Erythroblast (primary cell): ENCODE measurements at regions not wholly inside any gene's neighbourhood (a gene's known extent, or its start where the extent isn't known, plus 50 kb on each side); places are given as distances from the start of the nearest gene placed in this dataset.

Experiments used
- DNase-seq, 2 experiments: peaks; one replicate each; lab custom pipeline; 2025; lab: John Stamatoyannopoulos, UW
- GATA1 ChIP-seq: IDR thresholded peaks from 2 replicates; pipeline ENCODE4 v1.6.1; 2011; ENCODE audit warnings: low read depth, mild to moderate bottlenecking, control low read depth, low read length, moderate library complexity
- POLR2A ChIP-seq: IDR thresholded peaks from 2 replicates; pipeline ENCODE4 v1.6.1; 2011; ENCODE audit warnings: mild to moderate bottlenecking, low read length

DNA sequence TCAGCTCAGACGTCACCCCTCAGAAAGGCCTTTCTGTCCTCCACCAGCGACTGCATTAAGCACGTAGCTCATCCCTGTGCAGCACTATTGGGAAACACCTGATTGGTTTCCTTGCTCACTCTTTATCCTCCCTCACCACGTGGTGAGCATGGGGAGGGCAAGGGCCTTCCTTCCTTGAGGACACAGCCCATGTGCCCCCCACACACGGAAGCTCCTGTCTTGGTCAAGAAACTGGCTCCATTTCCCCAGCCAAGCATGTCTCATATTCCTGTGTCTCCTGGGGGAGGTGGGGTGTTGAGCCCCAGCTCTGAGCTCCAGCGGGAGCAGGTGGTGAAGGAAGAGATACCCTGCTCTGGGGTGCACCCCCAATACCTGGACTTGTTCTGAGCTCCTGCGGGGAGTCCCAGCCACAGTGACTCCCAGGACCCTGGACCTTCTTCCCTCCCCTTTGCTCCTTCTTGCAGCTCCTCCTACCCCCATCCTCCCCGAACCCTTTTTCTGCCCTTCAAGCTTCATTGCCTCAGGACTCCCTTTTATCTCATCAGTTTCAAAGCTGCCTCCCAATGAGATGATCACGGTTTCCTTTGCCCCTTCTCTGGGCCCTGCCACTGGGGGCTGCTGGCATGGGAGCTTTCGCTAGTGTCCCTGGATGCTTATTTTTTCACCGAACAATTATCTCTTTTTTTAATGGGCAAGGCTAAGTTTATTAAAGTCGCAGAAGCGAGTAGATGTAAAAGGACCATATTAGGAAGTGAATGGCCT lies 230.1 kb downstream of the TFAP2C start:
- no peak for TF ChIP-seq GATA1
- no peak for TF ChIP-seq POLR2A
- DNase-seq = no peak

DNA sequence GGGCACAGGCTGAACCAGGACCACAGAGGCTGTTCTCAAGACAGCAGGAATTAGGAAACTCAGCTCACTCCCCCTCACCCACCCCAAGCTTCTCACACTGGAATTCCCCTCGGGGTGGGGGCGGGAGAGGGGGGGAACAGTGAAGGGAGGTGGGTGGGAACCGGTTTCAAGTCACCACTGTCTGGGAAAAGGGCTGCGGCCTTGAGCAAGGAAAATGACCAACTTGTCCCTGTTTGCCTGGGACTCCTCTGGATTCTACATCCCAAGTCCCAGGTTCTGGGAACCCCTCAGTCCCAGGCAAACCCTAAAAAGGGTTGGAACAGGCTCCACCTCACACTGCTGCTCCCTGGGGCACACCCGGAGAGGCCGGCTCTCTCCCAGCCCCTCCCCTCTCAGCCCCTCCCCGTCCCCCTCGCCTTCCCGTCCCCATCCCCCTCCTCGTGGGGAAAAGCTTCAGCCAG lies 230.7 kb downstream of the TFAP2C start:
- DNase-seq = no peak
- TF ChIP-seq POLR2A = no peak
- no peak for TF ChIP-seq GATA1

DNA sequence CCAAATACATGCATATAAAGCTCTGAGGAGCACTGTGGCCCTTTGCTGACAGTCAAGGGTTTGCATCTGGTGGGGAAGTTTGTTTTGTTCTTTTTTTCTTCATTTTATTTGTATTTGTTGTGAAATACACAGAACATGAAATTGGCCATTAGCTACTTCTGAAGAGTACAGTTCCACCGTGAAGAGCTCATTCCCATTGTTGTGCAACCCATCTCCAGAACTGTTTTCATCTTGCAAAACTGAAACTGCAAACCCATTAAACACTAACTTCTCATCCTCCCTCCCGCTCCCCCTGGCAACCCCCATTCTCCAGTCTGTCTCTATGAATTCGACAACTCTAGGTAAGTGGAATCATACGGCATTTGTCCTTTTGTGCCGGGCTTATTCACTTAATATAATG lies 231.3 kb downstream of the TFAP2C start:
- TF ChIP-seq POLR2A = no peak
- TF ChIP-seq GATA1 = no peak
- no peak for DNase-seq

DNA sequence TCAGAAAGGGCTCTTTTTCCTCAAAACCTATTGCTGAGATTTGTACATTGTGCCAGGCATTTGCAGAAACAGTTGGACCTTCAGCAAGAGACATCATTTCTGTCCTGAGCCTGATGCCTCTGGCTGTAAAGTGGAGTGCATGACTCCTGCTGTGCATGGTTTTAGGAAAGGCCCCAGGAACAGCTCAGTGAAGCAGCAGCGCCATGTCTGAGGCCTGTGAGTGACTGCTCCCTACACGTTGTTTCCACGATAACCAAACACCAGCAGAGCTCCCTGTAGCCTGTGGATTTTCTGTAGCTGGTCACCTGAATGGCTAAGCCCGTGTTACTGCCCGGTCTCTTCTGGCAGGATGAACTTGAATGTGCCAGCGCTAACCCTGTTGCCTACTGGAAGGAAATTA lies 232.5 kb downstream of the TFAP2C start:
- TF ChIP-seq GATA1 (no peak), POLR2A (no peak)
- DNase-seq = no peak

DNA sequence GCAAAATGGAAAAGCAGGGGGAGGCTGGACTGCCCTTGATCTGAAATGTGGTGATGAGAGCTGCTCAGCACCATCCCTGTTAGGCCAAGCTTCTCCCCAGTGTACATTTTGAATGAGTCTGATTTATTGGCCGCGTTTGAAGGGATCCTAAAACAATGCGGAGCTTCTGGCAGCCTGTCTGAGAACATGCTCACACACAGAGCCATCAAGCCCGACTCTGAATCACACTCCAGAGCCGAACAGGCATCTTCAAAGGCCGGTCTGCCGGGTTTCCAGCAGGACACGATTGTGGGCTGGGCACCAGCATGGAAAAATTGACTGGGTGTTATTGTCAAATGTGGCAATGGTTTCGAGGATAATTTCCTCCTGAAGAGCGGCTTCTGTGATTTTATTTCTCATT lies 235.9 kb downstream of the TFAP2C start:
- no peak for DNase-seq
- TF ChIP-seq POLR2A = no peak
- no peak for TF ChIP-seq GATA1

DNA sequence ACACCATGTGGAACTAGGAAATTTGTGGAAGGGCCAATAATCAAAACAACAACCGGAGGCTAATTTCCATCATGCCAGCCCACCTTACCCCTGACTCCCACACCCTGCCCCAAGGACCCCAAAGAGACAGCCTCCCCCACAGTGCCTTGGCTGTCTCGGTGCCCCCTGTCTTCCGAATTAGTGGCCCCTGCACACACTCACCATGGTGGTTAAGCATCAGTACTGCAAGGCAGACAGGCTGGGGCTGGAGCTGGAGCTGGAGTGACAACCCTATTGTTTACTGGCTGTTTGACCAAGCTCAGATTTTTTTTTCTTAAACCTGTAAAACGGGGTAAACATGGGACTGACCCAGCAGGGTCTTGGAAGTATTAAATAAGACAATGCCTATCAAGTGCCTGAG lies 238.0 kb downstream of the TFAP2C start:
- no peak for TF ChIP-seq GATA1
- no peak for TF ChIP-seq POLR2A
- DNase-seq = no peak

DNA sequence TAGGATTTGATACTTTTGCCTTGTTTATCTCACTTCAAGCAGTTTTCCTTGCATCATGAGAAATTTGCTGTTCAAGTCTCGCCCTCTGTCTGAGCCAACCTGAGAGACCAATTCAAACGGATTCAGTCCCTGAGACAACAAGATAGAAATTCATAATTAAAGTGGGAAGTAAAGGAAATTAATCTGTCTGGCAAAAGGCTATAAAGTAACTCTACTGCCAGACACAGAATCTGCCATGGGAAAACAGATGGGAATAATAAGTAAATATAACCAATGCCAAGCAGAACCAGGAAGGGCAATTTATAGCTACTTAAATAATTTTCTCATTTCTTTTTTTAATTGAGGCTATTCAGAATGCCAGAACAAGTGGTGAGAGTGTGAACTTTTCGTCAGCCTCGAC lies 239.6 kb downstream of the TFAP2C start:
- TF ChIP-seq GATA1 = no peak
- TF ChIP-seq POLR2A = no peak

DNA sequence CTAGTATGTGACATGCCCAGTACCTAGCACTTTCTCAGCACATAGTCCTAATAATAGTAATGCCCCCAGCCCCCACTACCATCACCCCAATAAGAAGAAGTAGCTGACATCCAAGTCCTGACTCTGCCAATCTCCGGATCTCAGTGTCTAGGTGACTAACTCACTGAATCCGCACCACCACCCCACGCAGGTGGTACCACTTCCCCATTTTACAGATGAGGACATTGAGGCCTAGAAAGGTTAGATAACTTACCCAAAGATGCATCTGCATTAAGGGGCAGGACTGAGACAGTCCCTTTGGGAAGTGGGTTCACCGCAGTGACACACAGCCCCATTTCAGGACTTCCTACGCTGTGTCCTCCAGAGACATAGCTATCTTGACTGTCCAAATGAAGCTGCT lies 241.2 kb downstream of the TFAP2C start:
- TF ChIP-seq POLR2A = no peak
- TF ChIP-seq GATA1 = no peak
- no peak for DNase-seq

More for the DNA sequence above, 239.6 kb downstream of the TFAP2C start:
- no peak for DNase-seq

DNA sequence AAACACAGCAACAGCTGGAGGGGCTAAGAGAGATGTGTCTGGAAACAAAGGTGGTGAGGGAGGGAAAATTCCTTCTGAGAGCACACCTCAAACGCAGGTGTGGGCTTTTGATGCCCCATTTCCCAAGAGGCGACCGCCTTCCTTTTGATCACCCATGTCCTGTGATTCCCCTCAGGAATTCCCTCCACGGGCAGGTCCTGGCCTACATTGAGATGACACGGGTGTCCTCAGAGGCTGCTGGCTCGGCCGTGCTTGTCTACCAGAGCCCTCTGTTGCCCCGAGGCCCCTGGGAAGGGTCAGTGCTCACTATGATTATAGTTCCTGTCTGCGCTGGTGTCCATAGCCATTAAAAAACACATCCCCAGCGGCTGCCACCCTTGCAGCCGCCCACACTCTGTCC lies 242.6 kb downstream of the TFAP2C start:
- no peak for DNase-seq
- TF ChIP-seq POLR2A (no peak), GATA1 (no peak)

DNA sequence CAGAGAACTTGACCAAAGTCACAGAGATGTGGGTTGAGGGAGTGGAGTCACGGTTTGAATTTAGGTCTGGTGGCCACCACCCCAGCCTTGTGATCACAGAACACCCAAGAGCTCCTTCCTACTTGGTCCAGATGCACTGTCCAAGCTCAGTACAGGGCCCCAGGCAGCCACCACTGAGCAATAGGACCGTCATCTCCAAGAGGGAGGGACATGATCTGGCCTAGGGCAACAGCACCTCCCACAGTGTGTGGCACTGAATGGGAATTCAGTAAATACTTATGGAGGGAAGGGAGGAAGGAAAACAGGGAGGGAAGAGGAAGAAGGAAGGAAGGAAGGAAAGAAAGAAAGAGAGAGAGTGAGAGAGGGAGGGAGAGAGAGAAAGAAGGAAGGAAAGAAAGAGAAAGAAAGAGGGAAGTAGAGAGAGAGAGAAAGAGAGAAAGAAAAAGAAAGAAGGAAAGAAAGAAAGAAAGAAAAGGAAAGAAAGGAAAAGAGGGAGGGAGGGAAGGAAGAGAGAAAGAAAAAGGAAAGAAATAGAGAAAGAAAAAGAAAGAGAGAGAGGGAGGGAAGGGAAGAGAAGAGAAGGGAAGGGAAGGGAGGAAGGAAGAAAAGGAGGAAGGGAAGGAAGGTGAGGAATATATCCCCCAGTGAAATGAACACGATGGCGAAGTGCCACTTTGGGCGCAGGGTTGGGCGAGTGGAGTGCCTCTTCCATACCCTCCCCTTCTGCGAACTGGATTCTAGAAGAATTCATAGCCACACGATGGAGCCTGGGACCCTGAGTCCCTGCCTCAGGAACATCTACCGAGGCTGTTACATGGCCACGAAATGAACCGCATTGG lies 243.7 kb downstream of the TFAP2C start:
- no peak for DNase-seq
- TF ChIP-seq POLR2A (no peak), GATA1 (no peak)

DNA sequence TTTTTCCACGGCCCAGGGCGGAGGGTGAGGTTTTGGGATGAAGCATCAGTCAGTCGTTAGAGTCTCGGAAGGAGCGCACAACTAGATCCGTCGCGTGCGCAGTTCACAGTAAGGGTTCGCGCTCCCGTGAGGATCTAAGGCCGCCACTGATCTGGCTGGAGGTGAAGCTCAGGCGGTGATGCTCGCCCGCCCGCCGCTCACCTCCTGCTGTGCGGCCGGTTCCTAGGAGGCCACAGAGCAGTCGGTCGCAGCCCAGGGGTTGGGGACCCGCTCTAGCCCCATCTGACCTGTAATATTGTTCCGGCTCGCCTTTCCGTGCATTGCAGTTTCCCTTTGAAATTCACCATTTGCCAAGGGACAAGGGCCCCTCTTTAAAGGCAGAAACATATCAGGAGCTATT lies 244.7 kb downstream of the TFAP2C start:
- TF ChIP-seq GATA1 = no peak
- no peak for TF ChIP-seq POLR2A
- DNase-seq = no peak

DNA sequence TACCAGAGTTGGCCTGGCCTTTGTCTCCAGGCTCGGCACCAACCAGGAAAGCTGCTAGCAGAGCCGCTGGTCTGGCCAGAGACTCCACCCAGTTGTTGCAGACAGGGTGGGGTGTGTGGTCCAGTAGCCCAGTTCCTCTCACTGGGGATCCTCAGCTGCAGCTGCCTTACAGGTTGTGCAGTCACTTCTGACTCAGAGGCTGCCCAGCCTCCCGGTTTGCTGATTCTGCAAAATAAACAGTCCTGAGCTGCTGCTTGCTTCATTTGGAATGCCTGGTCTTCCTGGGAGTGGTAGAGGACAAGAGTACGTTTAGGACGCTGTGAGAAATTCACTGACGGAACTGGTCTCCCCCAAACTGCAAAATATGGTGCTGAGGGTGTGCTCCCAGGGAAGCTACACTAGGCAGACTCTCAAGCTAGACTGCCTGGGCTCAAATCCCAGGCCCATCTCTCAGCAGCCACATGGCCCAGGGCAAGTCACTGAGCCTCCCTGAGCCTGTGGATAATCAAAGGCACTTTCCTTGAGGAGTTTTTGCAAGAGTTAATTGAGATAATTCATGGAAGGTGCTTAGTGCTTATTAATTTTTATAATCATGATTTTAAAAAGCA lies 246.1 kb downstream of the TFAP2C start:
- DNase-seq = no peak
- TF ChIP-seq POLR2A = no peak
- TF ChIP-seq GATA1 = no peak

DNA sequence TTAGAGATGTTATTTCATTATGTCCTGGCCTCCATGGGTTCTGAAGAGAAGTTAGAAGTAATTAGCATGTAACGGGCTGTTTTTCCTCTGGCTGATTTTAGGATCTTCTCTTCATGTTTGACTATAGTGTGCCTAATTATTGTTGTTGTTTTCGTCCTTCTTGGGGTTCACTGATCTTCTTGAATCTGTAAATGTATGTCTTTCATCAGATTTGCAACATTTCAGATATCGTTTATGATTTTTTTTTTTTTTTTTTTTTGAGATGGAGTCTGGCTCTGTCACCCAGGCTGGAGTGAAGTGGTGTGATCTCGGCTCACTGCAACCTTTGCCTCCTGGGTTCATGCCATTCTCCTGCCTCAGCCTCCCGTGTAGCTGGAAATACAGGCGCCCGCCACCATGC lies 246.7 kb downstream of the TFAP2C start:
- DNase-seq = no peak
- TF ChIP-seq POLR2A (no peak), GATA1 (no peak)

DNA sequence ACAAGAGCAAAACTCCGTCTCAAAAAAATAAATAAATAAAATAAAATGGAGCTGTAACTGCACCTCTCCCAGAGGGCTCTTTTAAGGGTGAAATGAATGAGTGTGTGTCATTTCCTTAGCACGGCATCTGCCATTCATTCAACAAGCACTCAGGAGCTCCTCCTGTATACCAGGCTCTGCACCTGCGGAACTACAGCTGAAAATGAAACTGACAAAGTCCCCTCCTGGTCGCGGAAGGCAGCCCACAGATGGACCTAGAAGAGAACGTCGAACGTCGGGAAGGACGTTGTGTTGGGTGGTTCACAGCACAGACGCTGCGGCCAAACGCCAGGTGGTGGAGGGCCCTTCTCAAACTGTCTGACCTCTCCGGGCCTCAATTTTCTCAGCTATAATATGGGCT lies 256.4 kb downstream of the TFAP2C start:
- TF ChIP-seq GATA1 = no peak
- no peak for TF ChIP-seq POLR2A
- DNase-seq = no peak
